IMR-90 (cell line): ENCODE measurements at regions not wholly inside any gene's neighbourhood (a gene's known extent, or its start where the extent isn't known, plus 50 kb on each side); places are given as distances from the start of the nearest gene placed in this dataset.

Experiments used
- ATAC-seq: fragments of 200-7000 bp; cut with Tn5 transposase; 2 replicates; pipeline ENCODE4 v1.9.1; 2020; ENCODE audit warnings: low read depth, mild to moderate bottlenecking, moderate library complexity
- BruUV-seq: library from RNA; stranded (reverse); fragments of 400-500 nt; replicated peaks from 2 replicates; lab custom pipeline; 2021; lab: Mats Ljungman, UMichigan
- CTCF ChIA-PET: fragments of 300-600 bp; formaldehyde crosslinking; extraction: SDS; loops from one replicate; lab custom pipeline; 2021; ENCODE audit warnings: antibody characterized with exemption; lab: Yijun Ruan, JAX
- POLR2A ChIA-PET: fragments of 300-600 bp; sonication (Branson Sonifier 250); formaldehyde crosslinking; loops from one replicate; lab custom pipeline; 2022; ENCODE audit warnings: antibody characterized with exemption; ENCODE audit not compliant: unreplicated experiment; lab: Charles Lee
- DNase-seq: peaks from one replicate; pipeline ENCODE4 v3.0.0; 2013
- H2AFZ ChIP-seq: replicated peaks from 2 replicates; pipeline ENCODE3; 2013; ENCODE audit warnings: low read length, mild to moderate bottlenecking; ENCODE audit not compliant: poor library complexity
- H2AK5ac ChIP-seq: 2 replicates; pipeline ENCODE4 v1.6.1; 2013; ENCODE audit warnings: low read depth, low read length, inconsistent platforms
- H2AK9ac ChIP-seq: replicated peaks from 2 replicates; pipeline ENCODE3; 2013; ENCODE audit warnings: mild to moderate bottlenecking, low read depth, low read length, moderate library complexity; ENCODE audit not compliant: poor library complexity
- H2BK120ac ChIP-seq: 2 replicates; pipeline ENCODE4 v1.6.1; 2013; ENCODE audit warnings: low read depth, low read length, inconsistent platforms
- H2BK15ac ChIP-seq: 3 replicates; pipeline ENCODE4 v1.6.1; 2013; ENCODE audit warnings: low read depth, low read length, inconsistent platforms
- H2BK20ac ChIP-seq: 2 replicates; pipeline ENCODE4 v1.6.1; 2013; ENCODE audit warnings: low read depth, mild to moderate bottlenecking, inconsistent platforms, low read length, moderate library complexity
- H2BK5ac ChIP-seq: 2 replicates; pipeline ENCODE4 v1.6.1; 2013; ENCODE audit warnings: mild to moderate bottlenecking, low read depth, low read length, inconsistent platforms; ENCODE audit not compliant: poor library complexity, severe bottlenecking
- H3K14ac ChIP-seq: replicated peaks from 2 replicates; pipeline ENCODE4 v1.6.1; 2013; ENCODE audit warnings: low read depth, low read length, inconsistent platforms
- H3K18ac ChIP-seq: 2 replicates; pipeline ENCODE4 v1.6.1; 2013; ENCODE audit warnings: low read depth, low read length, control low read depth
- H3K23ac ChIP-seq: 2 replicates; pipeline ENCODE4 v1.6.1; 2013; ENCODE audit warnings: low read depth, low read length, inconsistent platforms
- H3K27ac ChIP-seq: 2 replicates; pipeline ENCODE4 v1.5.1; 2013; ENCODE audit warnings: mild to moderate bottlenecking, control low read depth, low read length; ENCODE audit not compliant: insufficient read depth
- H3K27me3 ChIP-seq: 2 replicates; pipeline ENCODE4 v1.6.1; 2013; ENCODE audit warnings: low read length; ENCODE audit not compliant: control insufficient read depth, insufficient read depth
- H3K36me3 ChIP-seq: 2 replicates; pipeline ENCODE4 v1.6.1; 2013; ENCODE audit warnings: low read length, mixed read lengths; ENCODE audit not compliant: control insufficient read depth, insufficient read depth
- H3K4ac ChIP-seq: 2 replicates; pipeline ENCODE4 v1.6.1; 2013; ENCODE audit warnings: low read depth, low read length, inconsistent platforms
- H3K4me1 ChIP-seq: 2 replicates; pipeline ENCODE4 v1.6.1; 2013; ENCODE audit warnings: low read length, mixed read lengths; ENCODE audit not compliant: control insufficient read depth, insufficient read depth
- H3K4me2 ChIP-seq: 2 replicates; pipeline ENCODE4 v1.6.1; 2013; ENCODE audit warnings: low read depth, mild to moderate bottlenecking, control low read depth, low read length, moderate library complexity
- H3K4me3 ChIP-seq: 2 replicates; pipeline ENCODE4 v1.5.1; 2013; ENCODE audit warnings: low read depth, mild to moderate bottlenecking, control low read depth, low read length, moderate library complexity; ENCODE audit not compliant: insufficient read depth
- H3K56ac ChIP-seq: 2 replicates; pipeline ENCODE4 v1.6.1; 2013; ENCODE audit warnings: low read length, inconsistent platforms; ENCODE audit not compliant: insufficient read depth; ENCODE audit errors: extremely low read depth
- H3K79me1 ChIP-seq, 2 experiments: 2 replicates each; pipeline ENCODE4 v1.6.1; 2013; ENCODE audit warnings: low read length in 2 of 2, inconsistent platforms in 1 of 2, low read depth in 1 of 2
- H3K9ac ChIP-seq: 2 replicates; pipeline ENCODE4 v1.6.1; 2013; ENCODE audit warnings: low read depth, low read length, control low read depth
- H3K9me1 ChIP-seq: 2 replicates; pipeline ENCODE4 v1.6.1; 2013; ENCODE audit warnings: low read length, inconsistent platforms; ENCODE audit not compliant: insufficient read depth
- H3K9me3 ChIP-seq: 2 replicates; pipeline ENCODE4 v1.6.1; 2013; ENCODE audit warnings: low read length; ENCODE audit not compliant: control insufficient read depth, insufficient read depth
- H4K20me1 ChIP-seq: 2 replicates; pipeline ENCODE4 v1.6.1; 2013; ENCODE audit warnings: low read length, inconsistent platforms; ENCODE audit not compliant: insufficient read depth
- H4K5ac ChIP-seq: 2 replicates; pipeline ENCODE4 v1.6.1; 2013; ENCODE audit warnings: mild to moderate bottlenecking, low read depth, low read length, control low read depth
- H4K8ac ChIP-seq, 2 experiments: 2 replicates each; pipeline ENCODE4 v1.6.1; 2013; ENCODE audit warnings: low read depth in 2 of 2, low read length in 2 of 2, control low read depth in 1 of 2, inconsistent platforms in 1 of 2
- H4K91ac ChIP-seq: 2 replicates; pipeline ENCODE4 v1.6.1; 2013; ENCODE audit warnings: low read depth, low read length, inconsistent platforms; ENCODE audit not compliant: insufficient read depth
- CEBPB ChIP-seq: IDR thresholded peaks from 2 replicates; pipeline ENCODE4 v1.6.1; 2012; ENCODE audit warnings: low read depth, low read length, improper control_type of control experiment
- MAZ ChIP-seq: IDR thresholded peaks from 2 replicates; pipeline ENCODE4 v1.6.1; 2012; ENCODE audit warnings: low read depth, mild to moderate bottlenecking, low read length, improper control_type of control experiment, moderate library complexity, borderline replicate concordance
- NFE2L2 ChIP-seq: fragments of 150-350 bp; IDR thresholded peaks from 2 replicates; pipeline ENCODE4 v1.6.1; 2016; ENCODE audit warnings: low read depth, mild to moderate bottlenecking, low read length
- WGBS, 2 experiments: methylation state at CpG; one replicate each; pipeline versions ENCODE4 v1.1.5 to v1.1.7; 2013; ENCODE audit warnings: missing lambda C conversion rate in 2 of 2; ENCODE audit not compliant: insufficient read length in 1 of 2; ENCODE audit errors: extremely low coverage in 2 of 2; 5-methylcytosine and 5-hydroxymethylcytosine counted together
- dilution Hi-C: fragments of 300-500 bp; cut with HindIII; formaldehyde crosslinking; loops from one replicate; pipeline ENCODE4 v1.14.3; 2018; ENCODE audit warnings: low sequenced_read_pairs; ENCODE audit not compliant: unreplicated experiment
- in situ Hi-C: fragments of 300-500 bp; cut with MboI; formaldehyde crosslinking; loops from 3 replicates; pipeline ENCODE4 v1.14.3; 2019; ENCODE audit warnings: low sequenced_read_pairs, inconsistent platforms, mixed read lengths
- intact Hi-C: fragments of 100-400 bp; cut with micrococcal nuclease; formaldehyde crosslinking; loops from 2 replicates; pipeline ENCODE4 v1.10.0; 2022

GRCh38 chr10:6794441-6794840 is 214.4 kb upstream of the PRKCQ start:
- Histone ChIP-seq H4K8ac (no peak overlapping the region), H4K20me1 (no peaks in the 10 kb centered on the region), H3K9ac (no peak overlapping the region), H3K27ac (no peak overlapping the region), H4K91ac (no peak overlapping the region), H3K9me1 (no peaks in the 10 kb centered on the region; the same call in 1 of the 2 replicates), H3K23ac (no peak overlapping the region), H2AK9ac (no peak overlapping the region), H4K5ac (no peak overlapping the region), H2AK5ac (no peak overlapping the region), H3K4me1 (no peaks in the 10 kb centered on the region), H2BK20ac (no peak overlapping the region), H2AFZ (no peak overlapping the region), H3K4me2 (no peak overlapping the region), H3K9me3 (no peaks in the 10 kb centered on the region), H3K14ac (no peak overlapping the region), H3K27me3 (no peaks in the 10 kb centered on the region), H3K4me3 (no peak overlapping the region), H3K79me1 (no peaks in the 10 kb centered on the region), H3K56ac (no peak overlapping the region), H2BK15ac (no peak overlapping the region), H3K18ac (no peak overlapping the region), H2BK120ac (no peak overlapping the region), H2BK5ac (no peak overlapping the region), H3K4ac (no peak overlapping the region), H3K36me3 (no peaks in the 10 kb centered on the region)
- DNase-seq (no peak), ATAC-seq (no peak)
- BruUV-seq: no TSS peak
- 100% methylated on average over 2 of the region's 10 CpGs; no CpG with 5 or more reads in 1 of the 2 experiments for WGBS, 2 experiments
- intact Hi-C loops (no loop called here), in situ Hi-C loops (no loop called here), dilution Hi-C loops (no loop called here)
- ChIA-PET POLR2A (no interaction called here), CTCF (interaction anchor here (0.6 kb wide), 1 partner anchor 340 kb away, joined by 4 read pairs; no protein-coding TSS in a partner anchor)
- TF ChIP-seq CEBPB (no peak), MAZ (no peak), NFE2L2 (no peak)
